Cerebellar cortex (tissue), 1 donor: ENCODE measurements at regions not wholly inside any gene's neighbourhood (a gene's known extent, or its start where the extent isn't known, plus 50 kb on each side); places are given as distances from the start of the nearest gene placed in this dataset.
A peak's percentile ranks its signal among the peaks of the same experiment; 100 is the strongest.

ENCODE experiments used
- DNase-seq: peaks from one replicate; pipeline ENCODE4 v3.0.0-alpha.2; 2015; ENCODE audit warnings: low spot score

DNA sequence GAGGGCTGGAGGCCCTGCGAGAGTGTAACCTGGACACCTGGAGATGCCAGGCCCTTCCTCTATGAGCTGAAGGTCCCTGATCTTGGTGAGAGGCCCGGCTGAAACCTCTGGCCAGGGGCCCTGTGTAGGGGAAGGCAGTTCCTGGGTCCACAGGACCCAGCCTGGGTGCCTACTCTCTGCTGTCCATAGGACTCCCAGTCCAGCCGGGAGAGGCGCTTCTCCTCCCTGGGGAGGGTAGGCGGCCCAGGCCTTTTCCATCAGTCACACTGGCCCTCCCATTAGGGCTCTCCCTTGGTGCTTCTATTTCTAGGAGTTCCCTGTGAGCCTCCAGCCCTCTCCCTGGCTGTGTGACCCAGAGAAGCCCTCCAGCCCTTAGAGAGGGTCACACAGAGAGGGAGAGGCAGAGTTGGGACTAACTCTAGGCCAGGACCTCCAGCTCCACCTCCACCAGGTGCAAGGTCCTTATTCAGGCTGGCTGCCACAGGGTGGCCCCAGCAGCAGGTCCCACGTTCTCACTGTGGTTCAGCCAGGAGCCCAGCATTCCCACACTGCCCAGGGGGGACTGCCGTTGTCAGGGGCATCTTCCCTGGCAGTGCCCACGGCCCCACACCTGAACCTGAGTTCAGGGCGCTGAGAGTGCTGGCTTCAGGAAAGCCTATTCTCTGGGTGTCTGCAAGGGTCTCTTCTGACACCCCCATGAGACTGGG, 146.8 kb downstream of the SMAD6 start:
- DNase-seq, result peak; percentile 22

DNA sequence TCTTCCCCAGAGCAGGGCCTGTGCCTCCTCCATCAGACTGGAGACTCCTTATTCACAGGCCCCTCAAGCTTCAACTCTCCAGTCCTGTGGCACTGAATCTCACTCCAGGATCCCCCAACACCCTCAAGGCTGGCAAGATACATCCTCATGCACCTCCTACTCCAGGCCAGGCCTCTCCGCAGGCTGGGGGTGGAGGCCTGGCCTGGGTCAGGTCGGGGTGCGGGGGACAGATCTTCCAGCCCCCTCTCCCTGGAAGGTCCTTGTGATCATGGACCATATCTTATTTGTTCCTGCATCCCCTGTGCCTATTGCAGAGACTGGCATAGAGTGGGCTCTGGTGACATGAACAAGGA, 147.3 kb downstream of the SMAD6 start:
- DNase-seq, result no peak

DNA sequence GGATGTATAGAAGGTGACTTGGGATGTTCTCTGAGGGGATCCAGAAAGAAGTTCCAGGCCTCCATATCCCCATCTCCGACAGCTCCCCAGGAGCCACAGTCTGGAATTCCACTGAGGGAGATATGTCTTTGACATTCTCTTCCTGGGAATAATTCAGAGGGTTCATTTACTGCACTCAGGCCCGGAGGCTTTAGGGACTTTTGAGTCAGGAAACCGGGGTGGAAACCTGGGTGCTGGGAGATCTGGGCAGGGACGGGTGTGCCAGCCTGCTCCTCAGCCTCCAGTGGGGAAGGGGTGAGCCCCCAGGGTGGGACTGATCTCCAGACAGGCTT, 147.7 kb downstream of the SMAD6 start:
- no peak for DNase-seq

DNA sequence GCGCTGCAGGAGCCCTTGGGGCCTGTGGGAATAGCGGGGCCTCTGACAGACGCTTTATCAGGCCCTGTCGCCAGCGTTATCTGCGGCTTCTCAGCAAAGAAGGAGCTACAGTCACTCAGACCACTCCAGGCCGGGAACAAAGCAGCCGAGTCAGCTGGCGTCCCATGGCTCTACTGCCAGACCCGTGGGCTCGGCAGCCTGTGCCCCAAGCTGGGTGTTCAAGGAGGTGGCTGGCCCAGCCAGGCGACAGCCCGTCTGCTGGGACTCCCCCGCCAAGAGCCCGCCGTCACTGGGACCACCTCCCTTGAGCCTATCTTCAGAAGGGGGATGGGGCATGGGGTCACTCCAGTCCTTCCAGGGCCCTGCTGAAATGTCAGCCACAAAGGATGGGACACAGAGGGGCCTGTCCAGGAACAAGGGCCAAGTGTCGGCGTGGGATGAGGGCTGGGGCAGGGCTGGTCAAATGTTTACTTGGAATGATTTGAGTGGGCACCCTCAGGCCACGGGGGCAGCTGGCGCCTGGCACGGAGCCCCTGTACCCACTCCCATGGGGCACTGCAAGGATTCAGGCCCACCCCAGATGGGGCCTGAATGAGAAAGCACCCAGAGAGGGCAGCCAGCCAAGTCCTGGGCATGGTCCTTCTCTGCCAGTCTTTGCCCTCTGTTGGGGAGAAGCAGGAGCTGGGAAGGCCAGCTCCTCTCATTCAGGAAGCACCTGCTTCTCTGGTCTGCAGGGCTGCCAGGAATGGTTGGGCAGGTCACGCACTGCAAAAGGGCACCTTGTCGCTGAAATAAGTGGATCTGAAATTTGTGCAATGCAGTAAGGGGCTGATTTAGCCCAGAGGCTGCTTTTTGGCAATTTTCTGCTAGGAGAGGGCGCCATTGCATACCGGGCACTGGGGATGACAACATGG, 148.3 kb downstream of the SMAD6 start:
- no peak for DNase-seq

DNA sequence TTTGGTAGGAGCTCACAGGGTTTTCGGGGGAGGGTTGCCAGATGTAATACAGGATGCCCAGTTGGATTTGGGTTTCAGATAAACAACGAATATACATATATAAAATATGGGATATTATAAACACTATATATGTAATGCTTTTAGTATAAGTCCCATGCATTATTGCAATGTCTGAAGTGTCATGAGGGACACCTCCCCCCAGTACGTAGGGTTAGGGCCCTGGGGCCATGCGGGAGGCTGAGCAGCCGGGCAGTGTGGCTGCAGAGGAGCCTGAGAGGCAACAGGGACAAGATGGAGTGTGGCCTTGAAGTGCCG, 148.9 kb downstream of the SMAD6 start:
- no peak for DNase-seq

DNA sequence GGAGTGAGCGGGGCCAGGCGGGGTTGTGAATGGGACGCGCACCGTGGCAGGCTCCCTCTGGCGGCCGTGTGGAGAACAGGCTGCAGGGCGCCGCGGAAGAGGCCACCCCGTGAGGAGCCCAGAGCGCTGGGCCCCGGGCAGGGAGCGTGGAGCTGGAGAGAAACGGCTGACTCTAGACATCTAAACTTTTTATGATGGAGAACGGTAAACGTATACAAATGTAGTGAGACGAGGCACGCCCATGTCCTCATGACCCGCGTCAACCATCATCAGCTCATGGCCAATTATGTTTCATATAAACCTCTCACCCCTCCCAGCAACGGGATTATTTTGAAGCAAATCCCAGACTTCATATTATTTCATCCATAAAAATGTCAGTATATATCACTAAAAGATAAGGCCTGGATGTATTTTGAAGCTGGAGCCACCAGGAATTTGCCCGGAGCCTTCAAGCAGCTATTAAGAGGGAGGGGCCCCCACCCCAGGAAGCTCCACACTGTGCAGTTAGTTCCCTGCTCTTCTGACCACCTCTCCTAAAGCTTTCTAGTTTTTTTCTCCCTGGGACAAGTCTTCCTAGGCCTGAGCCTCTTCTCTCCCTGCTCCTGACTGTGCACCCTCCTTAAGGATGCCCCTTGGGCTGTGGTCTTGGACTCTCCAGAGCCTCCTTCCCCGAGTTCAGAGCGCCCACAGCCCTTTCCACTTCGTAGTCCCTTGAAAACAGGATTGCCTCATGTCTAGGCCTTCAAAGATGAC, 149.5 kb downstream of the SMAD6 start:
- DNase-seq, result peak; percentile 84

DNA sequence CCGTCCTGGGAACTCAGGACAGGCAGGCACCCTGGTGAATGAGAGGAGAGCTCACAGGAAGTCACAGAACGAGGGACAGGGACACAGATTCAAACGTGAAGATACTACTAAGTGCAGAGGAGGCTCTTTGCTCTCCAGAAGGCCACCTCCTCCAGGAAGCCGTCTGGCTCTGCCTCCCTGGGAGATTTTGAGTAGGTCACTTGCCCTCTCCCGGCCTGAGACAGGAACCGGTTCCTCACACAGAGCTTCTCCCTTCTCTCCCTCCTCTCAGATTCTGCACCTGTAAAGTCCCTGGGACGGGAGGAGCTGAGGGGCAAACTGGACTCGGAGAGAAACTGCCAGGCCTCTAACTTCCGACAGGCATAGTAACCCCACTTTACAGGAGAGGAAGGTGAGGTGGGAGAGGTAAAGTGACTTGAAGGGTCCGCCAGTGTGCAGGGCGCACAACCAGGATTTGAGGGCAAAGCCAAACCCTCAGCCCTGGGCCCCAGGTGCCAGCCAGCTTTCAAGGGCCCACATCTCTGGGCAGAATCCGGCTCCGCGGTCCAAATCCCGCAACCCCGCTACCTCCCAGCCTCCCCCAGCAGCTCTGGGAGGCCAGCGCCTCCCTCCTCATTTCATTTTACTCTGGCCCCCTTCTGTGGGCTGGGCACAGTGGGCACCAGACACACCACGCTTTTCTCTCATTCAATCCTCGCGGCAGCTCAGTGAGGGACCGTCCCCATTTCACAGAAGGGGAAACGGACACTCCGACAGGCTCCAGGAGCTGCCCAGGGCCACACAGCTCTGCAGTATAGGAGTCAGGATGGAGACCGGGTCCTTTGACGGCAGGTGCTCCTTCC, 150.2 kb downstream of the SMAD6 start:
- DNase-seq, result no peak

DNA sequence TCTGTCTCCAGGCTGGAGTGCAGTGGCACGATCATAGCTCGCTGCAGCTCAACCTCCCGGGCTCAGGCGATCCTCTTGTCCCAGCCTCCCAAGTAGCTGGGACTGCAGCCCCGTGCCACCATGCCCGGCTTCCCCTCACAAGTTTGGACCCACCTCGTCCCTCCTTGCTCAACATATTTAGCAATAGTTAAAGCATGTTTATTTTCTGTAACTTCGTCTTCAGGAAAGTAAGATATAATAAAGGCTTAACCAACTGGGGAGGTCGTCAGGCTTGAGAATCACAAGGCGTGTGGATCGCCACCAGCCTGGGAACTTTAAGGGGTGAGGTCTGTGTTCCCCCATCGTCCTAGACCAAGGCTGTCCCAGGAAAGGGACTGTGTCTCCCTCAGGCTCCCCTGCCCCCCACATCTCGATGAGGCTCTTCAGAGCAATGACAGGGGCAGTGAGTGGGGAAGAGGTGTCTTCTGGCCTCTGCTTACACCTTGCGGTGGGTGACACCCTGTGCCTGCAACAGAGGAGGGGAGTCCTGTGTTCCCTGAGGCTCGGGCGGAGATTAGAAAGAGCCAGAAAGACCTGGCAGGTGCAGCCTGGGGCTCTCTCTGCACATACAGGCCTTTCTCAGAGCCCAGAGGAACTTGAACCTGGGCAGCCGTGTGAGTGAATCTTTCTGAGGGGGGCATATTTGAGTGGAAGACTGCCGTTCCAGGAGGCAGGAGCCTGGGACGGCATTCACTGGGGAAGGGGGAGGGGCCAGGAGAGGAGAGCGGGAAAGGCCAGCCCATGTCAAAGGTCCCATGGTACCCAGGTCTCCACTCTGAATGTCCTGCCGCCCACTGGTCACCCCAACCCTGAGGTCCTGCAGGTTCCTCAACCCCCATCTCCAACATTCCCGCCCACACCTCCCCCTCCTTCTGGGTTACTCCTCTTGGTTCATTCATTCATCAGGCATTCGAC, 152.3 kb downstream of the SMAD6 start:
- peak; percentile 24 for DNase-seq

DNA sequence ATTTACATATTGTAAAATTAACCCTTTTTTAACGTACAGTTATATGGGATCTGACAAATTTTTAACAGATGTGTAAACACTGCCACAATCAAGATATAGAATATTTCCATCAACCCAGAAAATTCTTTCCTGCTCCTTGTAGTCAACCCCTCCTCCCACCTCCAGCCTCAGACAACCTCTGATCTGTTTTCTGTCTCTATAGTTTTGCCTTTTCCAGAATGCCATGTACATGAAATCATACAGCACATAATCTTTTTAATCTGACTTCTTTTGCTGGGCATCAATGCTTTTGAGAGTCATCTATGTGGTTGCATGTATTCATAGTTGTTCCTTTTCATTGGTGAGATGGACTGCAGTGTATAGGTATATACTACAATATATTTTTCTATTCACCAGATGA, 153.0 kb downstream of the SMAD6 start:
- no peak for DNase-seq

DNA sequence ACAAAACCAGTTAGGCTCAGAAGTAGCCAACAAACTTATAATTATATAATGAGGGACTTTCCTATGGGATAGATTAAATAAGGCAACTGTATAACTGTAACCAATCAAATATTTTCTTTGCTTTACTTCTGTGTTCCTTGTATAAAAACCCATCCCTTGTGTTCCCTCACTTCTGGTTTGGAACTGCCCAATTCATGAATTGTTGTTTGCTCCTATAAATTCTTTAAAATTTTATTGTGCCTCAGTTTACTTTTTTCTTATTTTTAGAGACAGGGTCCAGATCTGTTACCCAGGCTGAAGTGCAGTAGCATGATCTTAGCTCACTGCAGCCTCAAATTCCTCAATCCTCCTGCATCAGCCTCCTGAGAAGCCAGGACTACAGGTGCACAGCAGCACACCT, 155.7 kb downstream of the SMAD6 start:
- DNase-seq, result no peak

DNA sequence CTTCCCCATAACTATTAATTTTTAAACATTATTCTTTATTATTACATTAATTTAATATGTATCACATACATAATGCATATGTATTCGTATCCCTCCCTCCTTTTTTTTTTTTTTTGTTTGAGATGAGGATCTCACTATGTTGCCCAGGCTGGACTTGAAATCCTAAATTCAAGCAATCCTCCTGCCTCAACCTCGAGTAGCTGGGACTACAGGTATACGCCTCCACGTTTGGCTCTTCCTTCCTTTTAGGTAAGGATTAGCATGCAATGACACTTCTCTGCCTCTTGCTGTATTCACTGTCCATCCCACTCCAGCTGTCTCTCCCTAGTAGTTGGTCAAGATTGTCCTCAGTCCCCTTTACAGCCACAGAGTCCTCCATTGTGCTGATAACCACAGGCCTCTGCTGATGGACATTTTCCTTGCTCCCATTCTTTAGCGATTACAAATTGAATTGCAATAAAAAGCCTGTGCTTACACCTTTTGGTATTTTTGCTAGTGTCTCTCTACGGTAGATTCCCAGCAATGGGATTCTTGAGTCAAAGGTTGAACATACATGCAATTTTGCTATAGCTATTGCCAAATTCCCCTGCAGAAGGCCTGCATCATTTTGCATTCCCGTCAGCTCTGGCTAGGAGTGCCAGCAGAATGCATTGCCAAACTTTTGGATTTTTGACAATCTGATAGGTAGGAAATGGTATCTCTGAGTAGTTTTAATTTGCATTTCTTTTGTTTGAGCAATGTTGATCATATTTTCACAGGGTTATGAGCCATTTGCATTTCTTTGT, 156.6 kb downstream of the SMAD6 start:
- no peak for DNase-seq

DNA sequence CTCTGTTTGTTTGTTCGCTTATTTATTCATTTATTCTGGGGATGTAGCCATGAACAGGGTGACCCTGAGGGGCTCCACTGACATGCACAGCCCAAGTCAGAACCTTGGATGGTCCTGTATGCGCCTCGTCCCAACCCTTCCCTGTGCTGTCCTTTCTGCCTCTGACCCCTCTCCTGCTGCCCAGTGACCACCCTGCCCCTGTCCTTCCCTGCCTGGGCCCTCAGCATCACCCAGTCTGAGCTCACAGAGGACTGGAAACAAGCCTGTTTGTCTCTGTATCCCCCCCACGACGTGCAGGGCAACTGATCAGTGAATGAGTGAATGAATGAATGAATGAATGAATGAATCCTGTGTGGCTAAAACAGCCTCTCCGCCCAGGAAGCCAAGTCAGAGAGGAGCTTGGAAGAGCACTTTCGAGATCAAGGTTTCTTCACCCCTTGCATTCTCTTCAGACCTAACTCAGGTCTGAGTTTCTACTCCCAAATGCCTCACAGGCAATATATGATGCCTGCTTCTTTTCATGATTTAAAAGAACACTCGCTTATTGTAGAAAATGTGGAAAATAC, 157.7 kb downstream of the SMAD6 start:
- no peak for DNase-seq

DNA sequence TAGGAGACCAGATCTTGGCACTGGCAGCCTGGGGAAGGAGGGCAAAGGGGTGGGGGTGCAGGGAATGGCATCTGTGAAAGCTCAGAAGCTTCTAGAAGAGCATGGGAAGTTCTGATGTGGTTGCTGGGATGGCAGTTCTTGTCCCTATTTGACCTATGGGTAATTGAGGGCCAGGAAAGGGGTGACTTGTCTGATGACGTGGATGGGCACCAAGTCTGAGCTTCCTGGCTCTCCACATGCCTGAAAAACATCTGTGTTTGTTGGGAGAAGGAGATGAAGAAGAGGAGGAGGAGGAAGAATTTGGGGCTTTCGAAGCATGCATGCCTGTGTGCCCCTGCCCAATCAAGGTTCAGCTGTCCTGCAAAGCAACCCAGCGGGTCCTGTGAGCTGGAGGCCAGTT, 158.8 kb downstream of the SMAD6 start:
- no peak for DNase-seq

DNA sequence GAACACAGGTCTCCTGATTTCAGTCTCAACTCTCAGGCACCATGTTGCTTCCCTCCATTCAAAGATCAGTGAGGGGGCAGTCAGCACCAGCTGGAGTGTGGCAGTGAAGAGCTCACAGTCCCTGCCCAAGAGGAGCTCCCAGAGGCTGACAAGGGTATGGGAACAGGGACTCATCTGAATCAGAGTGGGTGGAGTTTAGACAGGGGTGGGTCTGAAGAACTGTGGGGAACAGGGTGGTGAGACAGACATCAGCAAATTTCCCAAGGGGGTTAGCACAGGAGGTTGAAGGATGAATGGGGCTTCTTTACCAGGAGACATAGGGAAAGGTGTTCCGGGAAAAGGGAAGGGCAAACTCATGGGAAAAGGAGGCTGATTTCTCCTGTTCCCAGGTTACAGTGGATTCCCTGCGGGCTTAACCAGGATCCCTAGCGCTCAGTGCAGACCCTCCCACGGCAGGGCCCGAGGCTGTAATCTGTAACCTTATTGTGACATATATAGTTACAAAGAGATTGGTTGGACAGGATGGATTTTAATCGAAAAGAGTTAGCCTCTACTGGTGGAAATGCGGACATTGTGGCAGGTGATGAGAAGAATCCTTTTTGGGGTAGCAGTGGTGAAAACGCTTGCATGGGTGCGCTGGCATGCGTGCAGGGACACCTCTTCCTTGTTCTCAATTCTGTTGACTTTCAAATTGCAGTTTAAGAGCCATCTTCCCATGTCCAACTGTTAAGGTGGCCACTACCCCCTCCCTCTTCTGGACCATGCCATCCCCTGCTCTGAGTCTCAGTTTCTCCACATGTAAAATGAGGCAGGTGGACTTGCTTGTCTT, 160.3 kb downstream of the SMAD6 start:
- DNase-seq, result peak; percentile 32

DNA sequence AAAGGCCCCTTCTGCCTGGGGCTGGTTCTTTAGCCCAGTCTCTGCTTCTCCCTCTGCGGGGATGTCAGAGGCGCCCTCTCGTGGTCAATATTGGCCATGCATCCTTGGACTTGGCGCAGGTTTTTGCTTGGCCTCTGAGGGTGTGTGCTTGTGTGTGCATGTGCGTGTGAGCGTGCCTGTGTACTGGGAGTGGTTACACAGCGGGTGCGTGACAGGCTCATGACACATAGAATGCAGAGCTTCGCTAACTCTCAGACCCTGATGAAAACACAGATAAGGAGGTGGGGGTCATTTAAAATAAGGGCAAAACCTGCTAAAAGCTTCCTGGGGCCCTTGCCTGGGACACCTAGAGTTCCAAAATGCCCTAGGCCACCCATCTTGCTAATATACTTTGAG, 160.9 kb downstream of the SMAD6 start:
- DNase-seq, result peak; percentile 82

DNA sequence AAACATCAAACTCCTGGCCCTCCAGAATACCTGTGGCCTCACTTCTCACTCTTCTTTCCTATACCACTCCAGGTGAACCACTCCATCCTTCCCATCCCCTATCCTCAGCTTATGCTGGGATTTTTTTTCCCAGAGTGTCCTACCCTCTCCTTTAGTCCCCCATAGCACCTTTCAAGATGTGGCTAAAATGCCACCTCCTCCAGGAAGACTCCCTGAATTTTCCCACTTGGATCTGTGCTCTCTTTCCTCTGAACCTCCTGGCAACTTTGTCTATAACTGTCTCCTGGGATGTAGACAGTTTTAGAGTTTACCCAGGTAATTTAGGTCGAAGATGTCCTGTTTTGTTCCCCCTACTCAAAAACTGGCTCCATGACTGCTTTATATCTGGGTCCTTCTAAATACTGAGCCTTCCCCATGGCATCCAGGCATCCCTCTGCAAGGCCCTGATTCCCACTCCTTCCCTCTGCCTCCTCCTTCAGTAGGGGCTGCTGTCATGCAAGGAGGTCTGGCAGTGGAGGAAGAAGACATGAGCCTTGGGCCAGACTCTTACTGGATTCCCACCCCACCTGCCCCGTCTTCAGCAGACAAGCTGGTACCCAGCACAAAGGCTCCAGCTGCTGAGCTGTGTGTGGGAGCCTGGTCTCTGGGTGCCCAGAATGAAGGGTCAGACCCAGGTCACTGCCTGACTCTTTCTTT, 161.5 kb downstream of the SMAD6 start:
- DNase-seq, result no peak

DNA sequence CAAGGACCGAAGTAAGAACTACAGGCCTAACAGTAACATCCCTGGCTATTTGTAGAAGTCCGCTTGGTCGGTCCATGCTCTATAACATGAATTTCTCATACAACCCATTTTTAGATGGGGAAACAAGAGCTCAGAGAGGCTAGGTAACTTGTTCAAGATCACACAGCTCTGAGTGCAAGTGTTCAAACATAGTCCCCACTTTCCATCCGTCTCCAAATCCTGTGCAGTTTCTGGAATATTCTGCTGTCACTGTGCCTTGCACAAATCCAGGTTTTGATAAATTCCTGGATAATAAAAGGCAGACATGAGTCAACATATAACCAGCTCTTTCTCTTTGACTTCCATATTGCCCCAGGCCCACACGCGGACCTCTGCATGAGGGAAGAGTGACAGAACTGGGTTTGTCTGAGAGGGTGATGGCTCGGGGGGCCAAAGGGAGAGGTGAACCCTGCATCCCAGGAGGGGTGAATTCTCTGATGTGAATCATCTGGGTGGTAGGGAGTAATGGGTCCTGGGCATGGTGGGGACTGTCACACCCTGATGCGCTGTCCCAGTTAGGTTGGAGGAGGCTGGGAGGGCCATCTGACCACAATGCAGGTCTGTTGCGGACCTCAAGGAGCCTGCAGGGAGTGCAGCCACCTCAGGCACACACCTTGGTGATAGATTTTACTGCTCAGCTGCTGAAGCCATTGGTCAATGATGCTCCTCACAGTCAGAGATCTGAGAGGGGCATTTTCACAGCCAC, 162.2 kb downstream of the SMAD6 start:
- no peak for DNase-seq

DNA sequence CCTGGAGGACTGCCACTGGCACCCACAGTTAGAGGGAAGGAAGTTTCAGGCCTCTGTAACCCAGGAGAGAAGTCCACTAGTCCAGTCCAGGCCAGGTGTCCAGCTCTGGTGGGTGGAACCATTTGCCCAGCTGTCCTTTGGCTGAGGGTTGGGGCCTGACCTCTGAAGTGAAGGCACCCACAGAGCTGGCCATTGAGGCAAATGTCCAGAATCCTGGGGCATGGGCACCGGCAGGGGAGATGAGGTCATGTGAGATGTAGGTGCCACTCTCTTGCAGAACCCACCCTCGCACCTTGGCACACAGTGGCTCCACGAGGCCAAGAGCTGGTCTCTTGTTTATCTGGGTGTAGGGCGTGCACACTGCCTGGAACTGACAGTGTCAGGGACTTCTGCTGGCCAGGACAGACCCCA, 162.8 kb downstream of the SMAD6 start:
- no peak for DNase-seq
